ENCODE measurements at regions not wholly inside any gene's neighbourhood (a gene's known extent, or its start where the extent isn't known, plus 50 kb on each side); places are given as distances from the start of the nearest gene placed in this dataset.

DNA sequence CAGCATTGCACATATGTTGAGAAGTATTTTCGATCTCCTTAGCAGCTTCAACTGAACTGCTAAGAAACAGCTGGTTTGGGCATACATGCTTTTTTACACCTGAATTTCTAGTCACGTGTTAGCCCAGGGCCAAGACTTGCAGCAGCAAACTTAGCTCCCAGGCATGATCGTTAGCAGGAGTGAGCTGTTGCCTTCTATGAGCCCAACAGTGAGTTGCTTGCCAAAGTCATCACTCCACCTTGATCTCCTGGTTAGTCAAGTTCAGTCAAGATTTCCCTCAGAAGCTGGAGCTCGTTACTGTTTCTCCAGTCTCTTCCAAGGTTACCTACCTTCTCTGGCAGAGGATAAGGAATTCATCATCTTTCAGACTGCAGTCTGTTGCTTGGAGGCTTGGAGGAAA is 100.4 kb upstream of the SEMA6D start:
- DNase-seq (ENCODE audit: low read depth), result no peak
- H3K4me3 ChIP-seq (ENCODE audit: low read length), result no peak overlapping the region
- TF ChIP-seq CTCF (conservative IDR thresholded peaks at IDR 0.05; ENCODE audit: low read length), result no peak

DNA sequence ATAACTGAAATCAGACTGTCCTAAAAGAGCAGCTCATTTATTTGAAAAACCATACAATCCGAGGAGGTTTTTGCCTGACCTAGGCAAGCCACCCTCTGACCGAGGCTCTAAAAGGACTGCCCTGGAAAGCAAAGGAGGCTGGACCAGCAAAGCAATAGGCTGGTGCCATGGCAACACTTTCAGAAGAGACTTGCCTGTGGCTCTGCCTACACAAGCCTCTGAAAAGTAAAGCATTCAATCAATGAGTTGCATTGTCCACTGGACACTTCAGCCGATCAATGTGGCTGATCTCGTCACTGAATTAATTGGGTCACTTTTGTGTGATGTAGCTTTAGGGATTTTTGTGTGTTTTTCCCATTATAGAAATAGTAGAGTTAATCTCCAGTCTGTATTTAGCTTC is 99.1 kb upstream of the SEMA6D start:
- DNase-seq (ENCODE audit: low read depth), result no peak
- H3K4me3 ChIP-seq (ENCODE audit: low read length), result no peak overlapping the region
- no peak for TF ChIP-seq CTCF (conservative IDR thresholded peaks at IDR 0.05; ENCODE audit: low read length)

DNA sequence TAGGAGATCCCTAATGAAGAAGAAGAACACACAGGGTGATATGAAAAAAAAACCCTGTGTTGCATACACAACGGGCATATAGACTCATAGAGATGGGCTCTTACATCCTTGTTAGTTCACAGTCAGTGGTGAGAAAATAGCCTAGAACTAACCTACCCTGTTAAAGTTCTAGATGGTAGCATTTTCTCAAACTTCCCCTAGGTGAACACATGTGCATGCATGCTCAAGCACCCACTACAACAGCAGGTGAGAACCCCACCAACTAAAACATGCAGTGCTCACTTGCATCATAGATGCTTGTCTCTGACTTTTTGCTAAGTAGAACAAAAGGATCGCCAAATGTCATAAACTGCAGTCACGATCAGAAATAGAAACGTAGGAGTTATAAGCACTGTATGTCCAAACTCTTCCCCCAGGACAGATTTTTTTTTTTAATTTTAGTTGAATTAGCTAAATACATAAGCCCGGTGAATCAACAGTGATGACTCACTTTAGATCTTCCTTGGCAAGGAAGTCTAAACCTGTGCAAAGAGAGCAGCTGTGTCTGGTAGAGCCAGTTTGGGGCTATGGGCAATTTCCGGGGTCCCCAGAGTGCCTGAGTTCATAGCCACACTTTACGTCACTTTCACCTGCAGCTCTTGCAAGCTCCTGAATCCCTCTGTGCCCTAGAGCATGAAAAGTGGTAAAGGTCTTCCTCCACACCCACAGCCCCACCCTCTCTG is 96.2 kb upstream of the SEMA6D start:
- DNase-seq (ENCODE audit: low read depth), result no peak
- H3K4me3 ChIP-seq (ENCODE audit: low read length), result no peak overlapping the region
- no peak for TF ChIP-seq CTCF (conservative IDR thresholded peaks at IDR 0.05; ENCODE audit: low read length)

DNA sequence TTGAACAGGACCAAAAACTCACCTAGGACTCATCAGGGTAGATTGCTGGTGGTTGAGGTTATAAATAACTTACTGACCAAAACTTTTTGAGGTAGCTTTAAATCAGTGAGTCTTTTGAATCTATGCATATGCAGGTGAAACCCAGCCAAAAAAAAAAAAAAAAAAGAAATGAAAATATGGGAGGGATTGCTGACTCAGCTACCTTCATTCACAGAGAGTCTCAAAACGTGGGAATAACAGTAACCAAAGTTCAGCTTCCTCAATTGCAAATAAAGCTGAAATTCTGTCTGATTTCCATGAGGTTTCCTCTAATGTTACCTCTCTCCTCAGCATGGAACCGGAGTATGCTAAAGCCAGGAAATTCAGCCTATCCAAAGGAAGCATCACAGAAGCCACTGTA is 95.2 kb upstream of the SEMA6D start:
- no peak for DNase-seq (ENCODE audit: low read depth)
- no peak for TF ChIP-seq CTCF (conservative IDR thresholded peaks at IDR 0.05; ENCODE audit: low read length)
- no peak overlapping the region for H3K4me3 ChIP-seq (ENCODE audit: low read length)

DNA sequence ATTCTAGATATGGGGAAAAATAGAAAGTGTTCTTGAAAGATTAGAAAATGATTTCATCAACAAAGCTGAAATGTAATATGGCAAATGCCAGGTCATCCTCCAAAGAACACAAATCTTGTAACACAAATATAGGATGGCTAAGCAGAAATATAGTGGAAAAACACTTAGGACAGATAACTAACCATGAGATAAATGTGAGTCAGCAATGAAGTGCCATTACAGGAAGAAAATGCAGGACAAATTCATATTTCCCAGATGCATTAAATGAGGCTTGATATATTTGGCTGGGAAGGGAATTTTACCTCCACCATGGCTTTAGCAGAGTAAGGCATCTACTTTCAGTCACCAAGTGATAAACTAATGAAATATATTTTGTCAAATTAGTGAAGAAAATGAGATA is 92.8 kb upstream of the SEMA6D start:
- TF ChIP-seq CTCF (conservative IDR thresholded peaks at IDR 0.05; ENCODE audit: low read length), result no peak
- no peak for DNase-seq (ENCODE audit: low read depth)

GRCh38 chr15:47639042-47639441 is 78.3 kb upstream of the SEMA6D start:
- no peak overlapping the region for H3K4me3 ChIP-seq (ENCODE audit: low read length)
- TF ChIP-seq CTCF (conservative IDR thresholded peaks at IDR 0.05; ENCODE audit: low read length), result no peak
- DNase-seq (ENCODE audit: low read depth), result no peak

More for the DNA sequence above, 92.8 kb upstream of the SEMA6D start:
- no peak overlapping the region for H3K4me3 ChIP-seq (ENCODE audit: low read length)

GRCh38 chr15:47640079-47640478 is 77.2 kb upstream of the SEMA6D start:
- no peak for TF ChIP-seq CTCF (conservative IDR thresholded peaks at IDR 0.05; ENCODE audit: low read length)
- no peak overlapping the region for H3K4me3 ChIP-seq (ENCODE audit: low read length)

More at GRCh38 chr15:47640079-47640478, 77.2 kb upstream of the SEMA6D start:
- DNase-seq (ENCODE audit: low read depth), result no peak
